Ishikawa (cell line): ENCODE measurements at regions not wholly inside any gene's neighbourhood (a gene's known extent, or its start where the extent isn't known, plus 50 kb on each side); places are given as distances from the start of the nearest gene placed in this dataset.

Source experiments
- CEBPB ChIP-seq: IDR thresholded peaks from 2 replicates; pipeline ENCODE4 v1.6.1; 2012
- CREB1 ChIP-seq: IDR thresholded peaks from 2 replicates; pipeline ENCODE4 v1.6.1; 2012; ENCODE audit warnings: low read depth
- EGR1 ChIP-seq: IDR thresholded peaks from 2 replicates; pipeline ENCODE4 v1.6.1; 2012
- EP300 ChIP-seq: IDR thresholded peaks from 2 replicates; pipeline ENCODE4 v1.6.1; 2012; ENCODE audit warnings: borderline replicate concordance
- FOXM1 ChIP-seq: IDR thresholded peaks from 2 replicates; pipeline ENCODE4 v1.6.1; 2012; ENCODE audit warnings: low read depth, borderline replicate concordance
- NFIC ChIP-seq: IDR thresholded peaks from 2 replicates; pipeline ENCODE4 v1.6.1; 2012
- RAD21 ChIP-seq: IDR thresholded peaks from 2 replicates; pipeline ENCODE4 v1.6.1; 2012; ENCODE audit warnings: low read depth
- TAF1 ChIP-seq: IDR thresholded peaks from 2 replicates; pipeline ENCODE4 v1.6.1; 2012; ENCODE audit warnings: low read depth, mild to moderate bottlenecking
- TCF12 ChIP-seq: IDR thresholded peaks from 2 replicates; pipeline ENCODE4 v1.6.1; 2012; ENCODE audit warnings: low read depth
- TEAD4 ChIP-seq: IDR thresholded peaks from 2 replicates; pipeline ENCODE4 v1.6.1; 2012
- YY1 ChIP-seq: IDR thresholded peaks from 2 replicates; pipeline ENCODE4 v1.6.1; 2012; ENCODE audit warnings: low read depth
- ZBTB7A ChIP-seq: IDR thresholded peaks from 2 replicates; pipeline ENCODE4 v1.6.1; 2012; ENCODE audit warnings: low read depth
- TF ChIP-seq, protein P1 (sequence below): IDR thresholded peaks from 2 replicates; pipeline ENCODE4 v1.6.1; 2012; ENCODE audit warnings: low read depth, mild to moderate bottlenecking
- TF ChIP-seq, protein P2 (sequence below): IDR thresholded peaks from 2 replicates; pipeline ENCODE4 v1.6.1; 2012
- TF ChIP-seq, protein P3 (sequence below): IDR thresholded peaks from 2 replicates; pipeline ENCODE4 v1.6.1; 2012

DNA sequence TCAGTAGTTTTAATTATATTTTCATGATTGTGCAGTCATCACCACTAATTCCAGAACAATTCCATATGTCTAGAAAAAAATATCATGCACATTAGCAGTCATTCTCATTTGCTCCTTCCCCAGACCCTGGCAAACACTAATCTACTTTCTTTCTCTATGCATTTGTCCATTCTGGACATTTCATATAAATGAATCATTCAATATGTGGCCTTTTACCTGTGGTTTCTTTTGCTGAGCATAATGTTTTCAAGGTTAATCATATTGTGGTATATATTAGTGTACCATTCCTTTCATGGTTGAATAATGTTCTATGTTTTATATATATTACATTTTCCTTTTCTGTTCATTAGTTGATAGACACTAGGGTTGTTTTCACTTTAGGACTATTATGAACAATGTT, 811.1 kb upstream of the RAG2 start:
- TF ChIP-seq CEBPB (no peak), NFIC (no peak), EGR1 (no peak), RAD21 (no peak), FOXM1 (no peak), TEAD4 (no peak), EP300 (no peak), TAF1 (no peak), ZBTB7A (no peak), YY1 (no peak), CREB1 (no peak)
- TF ChIP-seq, protein P1, sequence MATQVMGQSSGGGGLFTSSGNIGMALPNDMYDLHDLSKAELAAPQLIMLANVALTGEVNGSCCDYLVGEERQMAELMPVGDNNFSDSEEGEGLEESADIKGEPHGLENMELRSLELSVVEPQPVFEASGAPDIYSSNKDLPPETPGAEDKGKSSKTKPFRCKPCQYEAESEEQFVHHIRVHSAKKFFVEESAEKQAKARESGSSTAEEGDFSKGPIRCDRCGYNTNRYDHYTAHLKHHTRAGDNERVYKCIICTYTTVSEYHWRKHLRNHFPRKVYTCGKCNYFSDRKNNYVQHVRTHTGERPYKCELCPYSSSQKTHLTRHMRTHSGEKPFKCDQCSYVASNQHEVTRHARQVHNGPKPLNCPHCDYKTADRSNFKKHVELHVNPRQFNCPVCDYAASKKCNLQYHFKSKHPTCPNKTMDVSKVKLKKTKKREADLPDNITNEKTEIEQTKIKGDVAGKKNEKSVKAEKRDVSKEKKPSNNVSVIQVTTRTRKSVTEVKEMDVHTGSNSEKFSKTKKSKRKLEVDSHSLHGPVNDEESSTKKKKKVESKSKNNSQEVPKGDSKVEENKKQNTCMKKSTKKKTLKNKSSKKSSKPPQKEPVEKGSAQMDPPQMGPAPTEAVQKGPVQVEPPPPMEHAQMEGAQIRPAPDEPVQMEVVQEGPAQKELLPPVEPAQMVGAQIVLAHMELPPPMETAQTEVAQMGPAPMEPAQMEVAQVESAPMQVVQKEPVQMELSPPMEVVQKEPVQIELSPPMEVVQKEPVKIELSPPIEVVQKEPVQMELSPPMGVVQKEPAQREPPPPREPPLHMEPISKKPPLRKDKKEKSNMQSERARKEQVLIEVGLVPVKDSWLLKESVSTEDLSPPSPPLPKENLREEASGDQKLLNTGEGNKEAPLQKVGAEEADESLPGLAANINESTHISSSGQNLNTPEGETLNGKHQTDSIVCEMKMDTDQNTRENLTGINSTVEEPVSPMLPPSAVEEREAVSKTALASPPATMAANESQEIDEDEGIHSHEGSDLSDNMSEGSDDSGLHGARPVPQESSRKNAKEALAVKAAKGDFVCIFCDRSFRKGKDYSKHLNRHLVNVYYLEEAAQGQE: no peak

DNA sequence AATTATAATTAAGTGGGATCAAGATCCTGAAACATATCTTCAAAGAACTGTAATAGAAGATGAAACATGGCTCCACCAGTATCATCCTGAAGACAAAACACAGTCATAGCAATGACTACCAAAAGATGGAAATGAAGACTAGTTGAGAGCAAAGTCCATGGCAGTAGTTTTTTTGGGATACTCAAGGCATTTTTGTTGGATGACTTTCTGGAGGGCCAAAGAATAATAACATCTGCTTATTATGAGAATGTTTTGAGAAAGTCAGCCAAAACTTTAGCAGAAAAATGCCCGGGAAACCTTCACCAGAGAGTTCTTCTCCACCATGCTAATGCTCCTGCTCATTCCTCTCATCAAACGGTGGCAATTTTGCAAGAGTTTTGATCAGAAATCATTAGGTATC, 809.4 kb upstream of the RAG2 start:
- no peak for TF ChIP-seq NFIC
- TF ChIP-seq TCF12: no peak
- no peak for TF ChIP-seq RAD21
- no peak for TF ChIP-seq ZBTB7A
- no peak for TF ChIP-seq TAF1
- TF ChIP-seq, protein P1: no peak
- TF ChIP-seq CEBPB: no peak

DNA sequence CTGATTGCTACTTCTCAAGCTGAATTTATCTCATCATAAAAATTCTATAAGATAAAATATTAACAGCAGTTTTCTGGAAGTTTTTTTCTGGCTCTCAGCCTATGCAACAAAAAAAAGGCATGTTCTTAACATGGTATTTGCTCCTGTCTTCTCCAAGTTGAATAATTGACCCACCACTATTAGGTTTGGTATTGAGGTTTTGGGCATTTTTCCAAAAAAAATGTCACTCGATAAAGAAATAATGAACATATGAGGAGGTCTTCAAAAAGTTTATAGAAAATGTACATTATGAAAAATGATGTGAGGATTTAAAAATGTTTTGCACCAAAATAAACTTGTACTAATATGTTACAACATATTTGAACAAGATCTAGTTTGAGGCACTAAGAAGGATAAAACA, 808.6 kb upstream of the RAG2 start:
- TF ChIP-seq, protein P1: no peak
- TF ChIP-seq TCF12 (no peak), EGR1 (no peak), EP300 (no peak), CREB1 (no peak), RAD21 (no peak), YY1 (no peak), NFIC (no peak), TEAD4 (no peak), FOXM1 (no peak), TAF1 (no peak), ZBTB7A (no peak), CEBPB (no peak)
- TF ChIP-seq, protein P2, sequence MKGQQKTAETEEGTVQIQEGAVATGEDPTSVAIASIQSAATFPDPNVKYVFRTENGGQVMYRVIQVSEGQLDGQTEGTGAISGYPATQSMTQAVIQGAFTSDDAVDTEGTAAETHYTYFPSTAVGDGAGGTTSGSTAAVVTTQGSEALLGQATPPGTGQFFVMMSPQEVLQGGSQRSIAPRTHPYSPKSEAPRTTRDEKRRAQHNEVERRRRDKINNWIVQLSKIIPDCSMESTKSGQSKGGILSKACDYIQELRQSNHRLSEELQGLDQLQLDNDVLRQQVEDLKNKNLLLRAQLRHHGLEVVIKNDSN: no peak
- TF ChIP-seq, protein P3, sequence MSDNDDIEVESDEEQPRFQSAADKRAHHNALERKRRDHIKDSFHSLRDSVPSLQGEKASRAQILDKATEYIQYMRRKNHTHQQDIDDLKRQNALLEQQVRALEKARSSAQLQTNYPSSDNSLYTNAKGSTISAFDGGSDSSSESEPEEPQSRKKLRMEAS: no peak

DNA sequence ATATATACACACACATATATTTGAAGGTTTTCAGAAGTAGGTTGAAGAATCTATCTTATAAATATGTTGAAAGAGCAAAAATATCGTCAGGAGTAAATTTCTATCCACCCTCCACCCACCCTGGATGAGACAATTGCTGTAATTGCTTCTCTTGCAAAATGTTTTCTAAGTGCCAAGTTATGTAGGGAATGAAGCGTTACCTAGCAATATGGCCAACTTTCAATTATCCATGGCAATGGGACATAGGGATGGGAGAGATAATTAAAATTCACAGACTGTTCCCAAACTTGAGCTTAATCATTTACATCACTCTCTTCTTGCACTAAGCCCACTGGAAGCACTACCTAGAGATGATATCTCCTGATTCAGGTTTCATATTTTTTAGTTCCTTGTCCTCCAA, 806.2 kb upstream of the RAG2 start:
- TF ChIP-seq CREB1 (no peak), FOXM1 (no peak)

DNA sequence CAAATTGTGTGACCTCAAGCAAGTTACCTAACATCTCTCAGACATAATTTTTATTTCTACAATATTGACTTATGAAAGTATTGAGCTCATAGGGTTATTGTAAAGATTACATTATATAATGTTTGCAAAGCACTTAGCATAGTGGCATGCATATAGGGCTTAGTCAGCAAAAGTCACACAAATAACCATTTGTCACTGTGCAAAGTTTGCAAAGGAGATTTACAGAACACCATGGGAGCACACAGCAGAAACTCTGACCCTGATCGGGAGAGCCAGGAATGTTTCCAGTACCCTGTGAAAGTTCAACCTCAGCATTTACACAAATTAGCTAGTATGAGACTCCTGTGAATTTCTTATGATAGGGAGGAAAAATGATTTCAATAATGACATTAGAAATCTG, 804.6 kb upstream of the RAG2 start:
- no peak for TF ChIP-seq RAD21

DNA sequence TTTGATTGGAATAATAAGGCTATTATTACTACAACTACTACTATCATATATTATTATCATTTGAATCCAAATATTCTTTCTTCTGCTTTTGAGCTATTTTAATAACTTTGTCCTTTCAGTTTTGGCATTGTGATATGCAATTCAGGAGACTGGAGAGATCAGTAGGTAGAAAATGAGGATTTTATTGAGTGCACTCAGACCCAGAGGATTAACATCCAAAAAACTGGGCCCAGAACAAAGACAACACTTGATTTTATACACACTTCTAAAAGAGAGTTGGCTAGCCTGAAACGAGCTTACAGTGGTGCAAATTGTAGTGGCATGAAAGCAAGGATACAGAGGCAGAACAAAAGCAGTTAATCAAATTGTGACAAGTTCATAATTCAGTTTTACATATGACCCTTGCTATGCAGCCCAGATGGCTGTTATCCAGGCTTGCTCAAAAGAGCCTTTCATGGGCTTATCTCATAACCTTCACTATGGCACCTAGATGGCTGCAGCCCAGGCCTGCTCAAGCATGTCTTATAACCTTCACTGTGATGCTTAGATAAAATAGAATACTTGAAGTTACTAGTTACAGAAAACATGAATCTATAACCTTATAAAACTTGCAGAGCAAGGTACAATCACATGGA, 796.3 kb upstream of the RAG2 start:
- no peak for TF ChIP-seq NFIC
- TF ChIP-seq TAF1: no peak
- TF ChIP-seq RAD21: no peak
- TF ChIP-seq, protein P2: no peak
- TF ChIP-seq EGR1: no peak
- TF ChIP-seq TEAD4: no peak
- TF ChIP-seq CREB1: no peak
- no peak for TF ChIP-seq YY1
- TF ChIP-seq, protein P3: no peak
- TF ChIP-seq, protein P1: no peak
- no peak for TF ChIP-seq TCF12
- no peak for TF ChIP-seq ZBTB7A
- no peak for TF ChIP-seq FOXM1
- TF ChIP-seq CEBPB: no peak
- TF ChIP-seq EP300: no peak
